HG02588 (cell line): ENCODE measurements at regions not wholly inside any gene's neighbourhood (a gene's known extent, or its start where the extent isn't known, plus 50 kb on each side); places are given as distances from the start of the nearest gene placed in this dataset.
"Not testable (repeated sequence)": the region's sequence is repeated elsewhere in the genome, so short reads cannot be mapped to it uniquely, and the experiment has no call there.

Experiments used
- ATAC-seq: cut with Tn5 transposase; IDR thresholded peaks from one replicate; pipeline ENCODE4 v1.9.1; 2021; ENCODE audit warnings: mild to moderate bottlenecking, moderate library complexity; ENCODE audit not compliant: unreplicated experiment

GRCh38 chr2:8248623-8248957 lies 433.3 kb upstream of the ID2 start:
- ATAC-seq: no peak

GRCh38 chr2:8249141-8249540 lies 432.7 kb upstream of the ID2 start:
- no peak for ATAC-seq

- ATAC-seq: no peak
These were observed 432.1 kb upstream of the ID2 start for GRCh38 chr2:8249769-8250168.

- not testable (repeated sequence) for ATAC-seq
These were observed 431.6 kb upstream of the ID2 start for GRCh38 chr2:8250290-8250689.

GRCh38 chr2:8251291-8251690 lies 430.6 kb upstream of the ID2 start:
- no peak for ATAC-seq

- ATAC-seq: no peak
These were observed 430.0 kb upstream of the ID2 start for GRCh38 chr2:8251856-8252255.

- ATAC-seq: peak; percentile 75
These were observed 428.7 kb upstream of the ID2 start for GRCh38 chr2:8252997-8253694.

GRCh38 chr2:8253781-8254180 lies 428.1 kb upstream of the ID2 start:
- no peak for ATAC-seq

GRCh38 chr2:8254214-8254613 lies 427.6 kb upstream of the ID2 start:
- not testable (repeated sequence) for ATAC-seq

GRCh38 chr2:8254791-8255447 lies 426.9 kb upstream of the ID2 start:
- no peak for ATAC-seq

GRCh38 chr2:8255448-8255800 lies 426.4 kb upstream of the ID2 start:
- ATAC-seq: no peak

- no peak for ATAC-seq
These were observed 425.0 kb upstream of the ID2 start for GRCh38 chr2:8256905-8257304.

- no peak for ATAC-seq
These were observed 424.4 kb upstream of the ID2 start for GRCh38 chr2:8257502-8257901.

GRCh38 chr2:8258406-8258805 lies 423.4 kb upstream of the ID2 start:
- ATAC-seq: no peak

- no peak for ATAC-seq
These were observed 422.6 kb upstream of the ID2 start for GRCh38 chr2:8259106-8259840.

- no peak for ATAC-seq
These were observed 422.0 kb upstream of the ID2 start for GRCh38 chr2:8259841-8260178.

GRCh38 chr2:8260213-8260612 lies 421.6 kb upstream of the ID2 start:
- no peak for ATAC-seq

- ATAC-seq: no peak
These were observed 418.0 kb upstream of the ID2 start for GRCh38 chr2:8263901-8264300.

- ATAC-seq: no peak
These were observed 416.9 kb upstream of the ID2 start for GRCh38 chr2:8264981-8265380.

- ATAC-seq: no peak
These were observed 416.2 kb upstream of the ID2 start for GRCh38 chr2:8265476-8266226.

GRCh38 chr2:8266563-8266962 lies 415.3 kb upstream of the ID2 start:
- no peak for ATAC-seq

GRCh38 chr2:8267048-8267447 lies 414.8 kb upstream of the ID2 start:
- ATAC-seq: no peak
